ENCODE measurements at regions not wholly inside any gene's neighbourhood (a gene's known extent, or its start where the extent isn't known, plus 50 kb on each side); places are given as distances from the start of the nearest gene placed in this dataset.

- no peak overlapping the region for H3K4me3 ChIP-seq (ENCODE audit: low read depth, low read length)
Observed at GRCh38 chr5:6321078-6321477, 57.3 kb downstream of the MED10 start.

DNA sequence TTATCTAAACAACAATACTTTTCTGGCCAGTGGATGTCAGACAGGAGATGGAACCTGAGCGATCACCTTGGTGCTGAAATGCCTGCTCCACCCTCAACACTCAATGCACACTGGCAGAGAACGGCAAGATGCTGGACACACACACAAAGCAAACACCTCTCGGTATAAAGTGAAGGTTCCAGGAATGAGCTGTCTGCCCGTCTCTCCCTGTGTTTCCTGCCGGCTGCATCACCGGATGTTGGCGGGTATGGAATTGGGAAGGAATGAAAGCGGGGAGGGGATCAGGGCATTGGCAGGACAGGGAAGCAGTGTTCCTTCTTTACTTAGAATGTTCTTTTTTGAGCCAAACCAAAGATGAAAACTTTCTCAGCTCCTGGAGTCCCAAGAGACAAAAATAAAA lies 59.2 kb downstream of the MED10 start:
- TF ChIP-seq, protein P1, sequence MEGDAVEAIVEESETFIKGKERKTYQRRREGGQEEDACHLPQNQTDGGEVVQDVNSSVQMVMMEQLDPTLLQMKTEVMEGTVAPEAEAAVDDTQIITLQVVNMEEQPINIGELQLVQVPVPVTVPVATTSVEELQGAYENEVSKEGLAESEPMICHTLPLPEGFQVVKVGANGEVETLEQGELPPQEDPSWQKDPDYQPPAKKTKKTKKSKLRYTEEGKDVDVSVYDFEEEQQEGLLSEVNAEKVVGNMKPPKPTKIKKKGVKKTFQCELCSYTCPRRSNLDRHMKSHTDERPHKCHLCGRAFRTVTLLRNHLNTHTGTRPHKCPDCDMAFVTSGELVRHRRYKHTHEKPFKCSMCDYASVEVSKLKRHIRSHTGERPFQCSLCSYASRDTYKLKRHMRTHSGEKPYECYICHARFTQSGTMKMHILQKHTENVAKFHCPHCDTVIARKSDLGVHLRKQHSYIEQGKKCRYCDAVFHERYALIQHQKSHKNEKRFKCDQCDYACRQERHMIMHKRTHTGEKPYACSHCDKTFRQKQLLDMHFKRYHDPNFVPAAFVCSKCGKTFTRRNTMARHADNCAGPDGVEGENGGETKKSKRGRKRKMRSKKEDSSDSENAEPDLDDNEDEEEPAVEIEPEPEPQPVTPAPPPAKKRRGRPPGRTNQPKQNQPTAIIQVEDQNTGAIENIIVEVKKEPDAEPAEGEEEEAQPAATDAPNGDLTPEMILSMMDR (IDR thresholded peaks at IDR 0.05; ENCODE audit: insufficient read depth, low read length) = no peak
- no peak for DNase-seq (ENCODE audit: low read depth)
- H3K4me3 ChIP-seq (ENCODE audit: low read depth, low read length) = no peak overlapping the region

More at GRCh38 chr5:6321078-6321477, 57.3 kb downstream of the MED10 start:
- TF ChIP-seq, protein P1 (IDR thresholded peaks at IDR 0.05; ENCODE audit: insufficient read depth, low read length) = no peak
- DNase-seq (ENCODE audit: low read depth) = no peak

DNA sequence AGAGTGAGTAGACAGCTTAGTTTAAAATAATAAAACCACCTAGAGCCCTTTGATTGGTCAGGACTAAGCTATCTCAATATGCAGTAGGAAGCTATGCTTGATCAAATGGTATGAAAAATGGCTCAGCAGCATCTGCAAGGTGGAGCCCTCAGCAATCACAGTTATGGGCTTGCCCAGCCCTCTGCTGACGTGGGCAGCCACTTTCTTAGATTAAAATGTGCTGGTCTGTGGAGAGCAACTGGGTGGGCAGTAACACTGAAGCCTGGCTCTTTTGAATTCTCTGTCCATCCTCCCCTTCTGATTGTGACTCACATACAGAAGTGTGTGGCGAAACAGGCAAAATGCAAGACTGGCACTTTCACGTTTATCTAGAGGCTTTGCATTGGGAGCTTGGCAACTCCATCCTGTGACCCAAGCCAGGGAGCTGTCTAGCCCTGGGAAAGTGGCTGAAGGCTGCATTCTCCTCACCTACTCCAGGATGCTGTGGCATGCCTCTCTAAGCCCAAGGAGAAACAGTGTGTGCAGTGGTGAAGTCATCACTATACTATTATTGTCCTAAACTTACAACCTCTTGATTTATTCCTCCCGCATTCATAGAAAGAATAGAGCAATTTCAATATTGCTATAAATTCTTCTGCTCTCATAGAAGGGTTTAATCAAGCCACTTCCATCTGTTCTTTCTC lies 61.1 kb downstream of the MED10 start:
- H3K4me3 ChIP-seq (ENCODE audit: low read depth, low read length) = no peak overlapping the region
- TF ChIP-seq, protein P1 (IDR thresholded peaks at IDR 0.05; ENCODE audit: insufficient read depth, low read length) = no peak
- no peak for DNase-seq (ENCODE audit: low read depth)

GRCh38 chr5:6315580-6315979 lies 62.8 kb downstream of the MED10 start:
- TF ChIP-seq, protein P1 (IDR thresholded peaks at IDR 0.05; ENCODE audit: insufficient read depth, low read length) = no peak
- H3K4me3 ChIP-seq (ENCODE audit: low read depth, low read length) = no peak overlapping the region
- DNase-seq (ENCODE audit: low read depth) = no peak

- DNase-seq (ENCODE audit: low read depth) = no peak
- TF ChIP-seq, protein P1 (IDR thresholded peaks at IDR 0.05; ENCODE audit: insufficient read depth, low read length) = no peak
- no peak overlapping the region for H3K4me3 ChIP-seq (ENCODE audit: low read depth, low read length)
Observed at GRCh38 chr5:6311568-6312501, 66.5 kb downstream of the MED10 start.

DNA sequence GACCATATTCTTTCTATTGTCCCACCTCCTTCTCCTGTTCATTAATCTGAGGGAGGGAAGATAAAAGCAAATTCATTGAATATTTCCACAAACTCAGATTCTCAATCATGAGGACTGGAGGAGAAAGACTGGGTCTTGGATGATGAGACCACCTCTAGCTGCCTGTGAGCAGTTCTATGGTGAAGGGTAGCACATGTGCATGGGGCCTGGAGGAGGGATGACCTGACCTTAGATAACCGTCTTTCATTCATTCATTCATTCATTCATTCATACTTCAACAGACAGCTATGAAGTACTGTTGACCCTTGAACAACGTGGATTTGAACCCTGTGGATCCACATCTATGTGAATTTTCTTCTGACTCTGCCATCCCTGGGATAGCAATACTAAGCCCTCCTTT lies 68.4 kb downstream of the MED10 start:
- no peak for DNase-seq (ENCODE audit: low read depth)
- TF ChIP-seq, protein P1 (IDR thresholded peaks at IDR 0.05; ENCODE audit: insufficient read depth, low read length) = no peak
- H3K4me3 ChIP-seq (ENCODE audit: low read depth, low read length) = no peak overlapping the region
